Thyroid gland (tissue), 4 donors: ENCODE measurements at regions not wholly inside any gene's neighbourhood (a gene's known extent, or its start where the extent isn't known, plus 50 kb on each side); places are given as distances from the start of the nearest gene placed in this dataset.

Experiments used
- CTCF ChIP-seq, 6 experiments: fragments of 200-600 bp in 3 of 6; fragments of 450-650 bp in 3 of 6; sonication (generic) in 3 of 6; IDR thresholded peaks; one replicate each; pipeline ENCODE4 v1.5.1; 2016 to 2019; ENCODE audit warnings: antibody characterized with exemption in 6 of 6, mild to moderate bottlenecking in 2 of 6, inconsistent platforms in 1 of 6, moderate library complexity in 1 of 6
- POLR2A ChIP-seq, 2 donors: fragments of 450-650 bp; IDR thresholded peaks; one replicate each; pipeline ENCODE4 v1.6.1; 2017; ENCODE audit warnings: antibody characterized with exemption in 2 of 2, mild to moderate bottlenecking in 2 of 2, moderate library complexity in 1 of 2

DNA sequence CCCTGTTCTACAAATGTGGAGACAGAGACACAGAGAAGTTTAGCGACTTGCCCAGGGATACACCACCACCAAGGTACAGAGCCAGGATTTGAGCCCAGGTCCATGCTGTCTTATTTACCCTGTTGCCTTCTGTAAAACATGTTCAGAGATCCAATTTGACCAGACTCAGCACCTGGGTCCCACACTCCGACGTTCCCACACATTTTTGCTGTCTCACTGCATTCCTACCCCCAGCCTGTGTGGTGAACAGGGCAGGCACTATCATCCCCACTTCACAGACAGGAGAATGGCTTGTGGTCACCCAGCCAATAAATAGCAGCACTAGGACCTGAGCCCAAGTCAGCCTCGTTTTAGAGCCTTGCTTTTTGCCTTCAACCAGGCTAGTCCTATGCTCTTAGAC lies 102.8 kb downstream of the PJA1 start:
- TF ChIP-seq CTCF (IDR thresholded peaks at IDR 0.05) (no peak), POLR2A (IDR thresholded peaks at IDR 0.05) (no peak)
